ENCODE measurements at regions not wholly inside any gene's neighbourhood (a gene's known extent, or its start where the extent isn't known, plus 50 kb on each side); places are given as distances from the start of the nearest gene placed in this dataset.
A peak's percentile ranks its signal among the peaks of the same experiment; 100 is the strongest.

- DNase-seq (ENCODE audit: low spot score), result no peak
Observed at GRCh38 chr12:124396544-124397398, 101.9 kb downstream of the RFLNA start.

GRCh38 chr12:124395986-124396385 is 101.1 kb downstream of the RFLNA start:
- no peak for DNase-seq (ENCODE audit: low spot score)

GRCh38 chr12:124395284-124395752 is 100.4 kb downstream of the RFLNA start:
- DNase-seq (ENCODE audit: low spot score), result no peak

- DNase-seq (ENCODE audit: low spot score), result no peak
Observed at GRCh38 chr12:124394462-124395128, 99.7 kb downstream of the RFLNA start.

GRCh38 chr12:124393831-124394230 is 98.9 kb downstream of the RFLNA start:
- no peak for DNase-seq (ENCODE audit: low spot score)

- no peak for DNase-seq (ENCODE audit: low spot score)
Observed at GRCh38 chr12:124393414-124393790, 98.5 kb downstream of the RFLNA start.

GRCh38 chr12:124392667-124393413 is 97.9 kb downstream of the RFLNA start:
- peak; percentile 68 for DNase-seq (ENCODE audit: low spot score)

GRCh38 chr12:124392271-124392666 is 97.4 kb downstream of the RFLNA start:
- DNase-seq (ENCODE audit: low spot score), result peak; percentile 72

- peak; percentile 86 for DNase-seq (ENCODE audit: low spot score)
Observed at GRCh38 chr12:124391340-124392261, 96.7 kb downstream of the RFLNA start.

- DNase-seq (ENCODE audit: low spot score), result peak; percentile 90
Observed at GRCh38 chr12:124390442-124391097, 95.7 kb downstream of the RFLNA start.

GRCh38 chr12:124389725-124390441 is 95.0 kb downstream of the RFLNA start:
- peak; percentile 82 for DNase-seq (ENCODE audit: low spot score)

GRCh38 chr12:124389138-124389724 is 94.3 kb downstream of the RFLNA start:
- DNase-seq (ENCODE audit: low spot score), result peak; percentile 90

- peak; percentile 84 for DNase-seq (ENCODE audit: low spot score)
Observed at GRCh38 chr12:124388679-124389137, 93.8 kb downstream of the RFLNA start.

- DNase-seq (ENCODE audit: low spot score), result no peak
Observed at GRCh38 chr12:124388038-124388671, 93.3 kb downstream of the RFLNA start.

- DNase-seq (ENCODE audit: low spot score), result peak; percentile 17
Observed at GRCh38 chr12:124387528-124387911, 92.6 kb downstream of the RFLNA start.

- DNase-seq (ENCODE audit: low spot score), result peak; percentile 17
Observed at GRCh38 chr12:124386661-124387527, 92.0 kb downstream of the RFLNA start.

- DNase-seq (ENCODE audit: low spot score), result peak; percentile 53
Observed at GRCh38 chr12:124386059-124386458, 91.2 kb downstream of the RFLNA start.

Data from kidney tubule cell (primary cell).